GM19035 (cell line): ENCODE measurements at regions not wholly inside any gene's neighbourhood (a gene's known extent, or its start where the extent isn't known, plus 50 kb on each side); places are given as distances from the start of the nearest gene placed in this dataset.
"Not testable (repeated sequence)": the region's sequence is repeated elsewhere in the genome, so short reads cannot be mapped to it uniquely, and the experiment has no call there.

Experiments used
- ATAC-seq: cut with Tn5 transposase; IDR thresholded peaks from one replicate; pipeline ENCODE4 v1.9.1; 2021; ENCODE audit not compliant: unreplicated experiment

- ATAC-seq = no peak
These were observed 472.8 kb upstream of the DDX18 start for GRCh38 chr2:117341690-117342089.

DNA sequence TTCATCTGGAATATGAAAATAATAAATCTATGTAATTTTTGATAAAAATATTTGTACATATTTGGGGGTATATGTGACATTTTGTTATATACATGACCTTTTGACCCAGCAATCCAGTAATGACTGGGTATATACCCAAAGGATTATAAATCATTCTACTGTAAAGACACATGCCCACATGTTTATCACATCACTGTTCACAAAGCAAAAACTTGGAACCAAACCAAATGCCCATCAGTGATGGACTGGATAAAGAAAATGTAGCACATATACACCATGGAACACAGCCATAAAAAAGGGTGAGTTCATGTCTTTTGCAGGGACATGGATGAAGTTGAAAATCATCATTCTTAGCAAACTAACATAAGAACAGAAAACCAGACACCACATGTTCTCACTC is 472.1 kb upstream of the DDX18 start:
- no peak for ATAC-seq

- ATAC-seq = no peak
These were observed 464.8 kb upstream of the DDX18 start for GRCh38 chr2:117349687-117350086.

DNA sequence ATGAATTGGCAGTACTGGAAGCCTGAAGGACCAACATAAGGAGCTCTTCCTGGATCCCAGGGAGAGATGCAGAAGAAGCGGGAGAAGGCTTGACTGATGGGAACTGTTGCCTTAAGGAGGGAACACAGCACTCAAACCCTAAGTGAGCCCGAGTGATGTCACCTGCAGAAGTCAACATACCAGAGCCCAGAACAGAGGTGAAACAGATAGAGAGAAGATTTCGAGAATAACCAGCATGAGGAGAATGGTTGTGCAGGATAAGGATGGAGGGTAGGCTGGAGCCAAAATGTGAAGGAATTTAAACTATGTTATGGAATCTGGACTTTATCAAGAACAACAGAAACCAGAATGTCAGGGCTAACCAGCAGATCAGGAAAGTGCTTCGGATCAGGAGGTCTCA is 463.1 kb upstream of the DDX18 start:
- no peak for ATAC-seq

DNA sequence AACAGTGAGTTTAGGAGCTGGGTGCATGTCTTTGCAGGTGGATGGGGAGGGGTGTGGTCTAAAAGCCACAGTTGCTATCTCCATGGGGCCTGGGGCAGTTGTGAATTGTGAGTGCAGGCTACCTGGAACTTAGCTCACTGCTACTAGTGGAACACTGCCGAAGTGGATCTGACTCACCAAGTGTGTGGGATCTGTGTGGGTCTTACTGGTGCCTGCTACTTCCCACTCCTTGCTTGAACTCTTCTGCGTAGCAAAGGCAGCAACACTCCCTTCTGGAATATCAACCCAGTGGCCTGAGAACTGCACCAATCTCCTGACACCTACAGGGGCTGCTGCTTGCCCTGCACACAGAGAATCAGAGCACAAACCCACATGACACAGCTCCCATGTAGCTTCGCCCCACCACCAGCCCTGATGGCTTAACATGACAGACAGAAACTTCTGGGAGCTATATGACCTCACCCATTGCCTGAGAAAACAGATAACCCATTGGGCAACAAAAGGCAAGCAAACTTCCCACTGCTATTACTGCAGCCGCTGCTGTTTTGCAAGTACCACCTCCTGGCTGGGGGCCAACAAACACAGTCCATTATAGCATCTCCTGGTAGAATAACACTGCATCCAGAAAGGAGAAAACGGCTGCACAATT is 455.1 kb upstream of the DDX18 start:
- ATAC-seq = no peak

GRCh38 chr2:117360586-117360985 is 453.9 kb upstream of the DDX18 start:
- no peak for ATAC-seq

- no peak for ATAC-seq
These were observed 435.8 kb upstream of the DDX18 start for GRCh38 chr2:117378653-117379052.

GRCh38 chr2:117379928-117380327 is 434.6 kb upstream of the DDX18 start:
- ATAC-seq = no peak

GRCh38 chr2:117383997-117384396 is 430.5 kb upstream of the DDX18 start:
- not testable (repeated sequence) for ATAC-seq

DNA sequence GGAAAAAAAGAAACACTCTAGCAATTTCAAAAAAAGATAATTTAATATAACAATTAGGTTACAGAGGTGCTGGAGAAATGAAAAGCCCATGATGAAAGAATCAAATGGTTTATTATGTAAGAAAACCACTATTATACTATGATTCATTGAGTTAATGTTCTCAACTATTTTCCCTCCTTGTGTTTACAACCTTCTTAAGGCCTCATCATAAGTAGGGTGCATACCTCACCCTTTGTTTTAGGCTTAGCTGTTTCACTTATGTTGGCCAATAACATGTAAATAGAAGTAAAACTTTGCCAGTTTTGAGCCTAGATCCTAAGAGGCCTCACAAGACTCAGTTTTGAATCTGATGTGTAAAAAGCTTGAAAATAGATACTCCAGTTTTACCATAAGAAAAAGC is 418.3 kb upstream of the DDX18 start:
- no peak for ATAC-seq

DNA sequence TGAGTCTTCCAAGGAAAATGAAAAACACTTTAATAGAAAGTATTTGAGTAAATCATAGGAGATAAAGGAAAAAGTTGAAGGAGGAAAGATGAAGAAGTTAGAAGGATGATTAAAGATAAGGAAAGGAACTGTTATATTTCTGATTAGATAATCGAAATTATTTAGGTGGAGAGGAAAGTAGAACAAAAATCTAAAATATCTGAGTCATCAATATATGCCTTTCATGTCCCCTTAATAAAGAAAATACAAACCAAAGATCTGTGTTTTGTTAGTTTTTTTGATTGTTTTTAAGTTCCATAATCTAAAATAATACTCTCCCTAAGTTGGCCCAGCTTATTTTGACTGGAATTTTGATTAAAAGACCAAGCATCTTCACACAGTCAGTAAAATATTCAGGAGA is 412.9 kb upstream of the DDX18 start:
- ATAC-seq = no peak

- ATAC-seq = no peak
These were observed 408.0 kb upstream of the DDX18 start for GRCh38 chr2:117406443-117406842.

GRCh38 chr2:117407746-117408145 is 406.7 kb upstream of the DDX18 start:
- ATAC-seq = no peak

- ATAC-seq = no peak
These were observed 405.0 kb upstream of the DDX18 start for GRCh38 chr2:117409443-117409842.

- ATAC-seq = no peak
These were observed 402.5 kb upstream of the DDX18 start for GRCh38 chr2:117411983-117412382.

GRCh38 chr2:117432746-117433145 is 381.7 kb upstream of the DDX18 start:
- ATAC-seq = no peak

DNA sequence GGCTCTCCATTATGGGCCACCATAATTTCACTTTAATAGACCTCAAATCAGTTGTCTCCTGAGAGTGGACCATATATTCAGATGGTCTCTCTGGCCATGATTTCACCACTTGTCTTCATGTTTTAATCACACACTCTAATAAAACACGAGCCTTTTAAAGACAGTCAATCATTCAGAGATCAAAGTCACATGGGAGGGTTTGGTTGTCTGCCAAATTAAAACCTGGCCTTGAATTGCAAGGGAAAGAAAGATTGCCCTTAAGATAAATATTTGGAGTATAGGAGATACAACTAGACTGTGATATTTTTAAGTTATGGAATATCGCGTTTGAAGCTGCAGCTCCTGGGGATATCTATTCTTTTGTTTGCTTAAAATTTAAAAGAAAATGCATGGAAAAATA is 377.8 kb upstream of the DDX18 start:
- ATAC-seq = no peak

GRCh38 chr2:117470311-117471095 is 344.0 kb upstream of the DDX18 start:
- no peak for ATAC-seq

GRCh38 chr2:117481608-117482007 is 332.9 kb upstream of the DDX18 start:
- ATAC-seq = no peak

GRCh38 chr2:117485588-117485987 is 328.9 kb upstream of the DDX18 start:
- no peak for ATAC-seq

DNA sequence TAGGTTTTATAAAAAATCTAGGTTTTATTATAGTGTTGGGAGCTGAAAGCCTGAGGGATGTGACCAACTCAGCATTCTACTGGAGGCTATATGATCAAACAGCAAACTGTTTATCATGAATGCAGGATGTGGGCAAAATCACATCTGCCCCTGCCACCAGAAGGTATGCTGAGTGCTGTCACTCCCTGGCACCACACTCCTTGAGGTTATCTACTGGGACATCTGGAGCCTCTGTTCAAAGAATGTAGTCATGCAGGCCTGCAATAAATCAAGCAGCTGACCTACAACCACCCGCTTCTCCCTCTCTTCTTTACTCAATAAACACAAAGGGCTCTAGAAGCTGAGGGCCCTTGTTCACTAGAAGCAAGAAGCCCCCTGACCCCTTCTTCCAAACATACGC is 328.4 kb upstream of the DDX18 start:
- no peak for ATAC-seq

GRCh38 chr2:117492209-117492851 is 322.2 kb upstream of the DDX18 start:
- ATAC-seq = no peak
